ENCODE measurements at regions not wholly inside any gene's neighbourhood (a gene's known extent, or its start where the extent isn't known, plus 50 kb on each side); places are given as distances from the start of the nearest gene placed in this dataset.

- POLR2A ChIA-PET = no interaction called here
- DNase-seq = no peak
- WGBS (ENCODE audit: insufficient coverage) = no CpG with 5 or more reads among the region's 1 CpG
- no peaks in the 10 kb centered on the region for H3K36me3 Mint-ChIP-seq
- no peak overlapping the region for H3K27ac ChIP-seq (ENCODE audit: low read length)
- H3K4me3 Mint-ChIP-seq = no peak overlapping the region
- H3K4me1 Mint-ChIP-seq = no peaks in the 10 kb centered on the region
- CTCF ChIA-PET = no interaction called here
- no peaks in the 10 kb centered on the region for H3K27me3 ChIP-seq (replicated peaks in 1 of 2; ENCODE audit: control insufficient read depth in 2 of 2, extremely low read depth in 1 of 2, insufficient read depth in 2 of 2, low read length in 1 of 2)
- H3K27me3 Mint-ChIP-seq = no peaks in the 10 kb centered on the region
- H3K27ac Mint-ChIP-seq = no peak overlapping the region
- no peak overlapping the region for H3K4me3 ChIP-seq (ENCODE audit: control insufficient read depth in 1 of 2, extremely low read depth in 1 of 2, low read length in 1 of 2)
- ATAC-seq (replicated peaks in 1 of 4) = no peak
- H3K9me3 ChIP-seq = no peaks in the 10 kb centered on the region
- no peaks in the 10 kb centered on the region for H3K36me3 ChIP-seq (ENCODE audit: control insufficient read depth in 2 of 2, extremely low read depth in 1 of 2, insufficient read depth in 1 of 2, low read length in 1 of 2)
- H3K9me3 Mint-ChIP-seq = peaks cover 12 to 31% (median 15%) of the 10 kb centered on the region in 3 donors
- no peaks in the 10 kb centered on the region for H3K4me1 ChIP-seq (ENCODE audit: control insufficient read depth in 1 of 2, extremely low read depth in 1 of 2, insufficient read depth in 2 of 2, low read length in 2 of 2)
Measured at GRCh38 chr10:36202881-36203280, 560.8 kb upstream of the FZD8 start.

- H3K27ac Mint-ChIP-seq = no peak overlapping the region
- no peak overlapping the region for H3K4me3 Mint-ChIP-seq
- ATAC-seq (replicated peaks in 1 of 4) = no peak
- no CpG with 5 or more reads among the region's 5 CpGs for WGBS (ENCODE audit: insufficient coverage)
- H3K9me3 Mint-ChIP-seq = peaks cover 8 to 30% (median 13%) of the 10 kb centered on the region in 3 donors
- H3K27me3 Mint-ChIP-seq = no peaks in the 10 kb centered on the region
- no peaks in the 10 kb centered on the region for H3K4me1 ChIP-seq (ENCODE audit: control insufficient read depth in 1 of 2, extremely low read depth in 1 of 2, insufficient read depth in 2 of 2, low read length in 2 of 2)
- no peaks in the 10 kb centered on the region for H3K9me3 ChIP-seq
- no peak overlapping the region for H3K27ac ChIP-seq (ENCODE audit: low read length)
- H3K27me3 ChIP-seq (replicated peaks in 1 of 2; ENCODE audit: control insufficient read depth in 2 of 2, extremely low read depth in 1 of 2, insufficient read depth in 2 of 2, low read length in 1 of 2) = no peaks in the 10 kb centered on the region
- ChIA-PET POLR2A (no interaction called here), CTCF (no interaction called here)
- H3K4me1 Mint-ChIP-seq = no peaks in the 10 kb centered on the region
- DNase-seq = no peak
- no peaks in the 10 kb centered on the region for H3K36me3 Mint-ChIP-seq
- no peak overlapping the region for H3K4me3 ChIP-seq (ENCODE audit: control insufficient read depth in 1 of 2, extremely low read depth in 1 of 2, low read length in 1 of 2)
- H3K36me3 ChIP-seq (ENCODE audit: control insufficient read depth in 2 of 2, extremely low read depth in 1 of 2, insufficient read depth in 1 of 2, low read length in 1 of 2) = no peaks in the 10 kb centered on the region
Measured at GRCh38 chr10:36200577-36200976, 558.5 kb upstream of the FZD8 start.

- H3K27me3 ChIP-seq (replicated peaks in 1 of 2; ENCODE audit: control insufficient read depth in 2 of 2, extremely low read depth in 1 of 2, insufficient read depth in 2 of 2, low read length in 1 of 2) = no peaks in the 10 kb centered on the region
- Mint-ChIP-seq H3K27ac (no peak overlapping the region), H3K36me3 (no peaks in the 10 kb centered on the region), H3K4me3 (no peak overlapping the region), H3K27me3 (no peaks in the 10 kb centered on the region), H3K9me3 (peaks cover 8 to 37% (median 12%) of the 10 kb centered on the region in 3 donors), H3K4me1 (no peaks in the 10 kb centered on the region)
- H3K4me3 ChIP-seq (ENCODE audit: control insufficient read depth in 1 of 2, extremely low read depth in 1 of 2, low read length in 1 of 2) = no peak overlapping the region
- ChIA-PET CTCF (no interaction called here), POLR2A (no interaction called here)
- ATAC-seq (replicated peaks in 1 of 4) (no peak), DNase-seq (no peak)
- no peaks in the 10 kb centered on the region for H3K4me1 ChIP-seq (ENCODE audit: control insufficient read depth in 1 of 2, extremely low read depth in 1 of 2, insufficient read depth in 2 of 2, low read length in 2 of 2)
- no peak overlapping the region for H3K27ac ChIP-seq (ENCODE audit: low read length)
- H3K9me3 ChIP-seq = no peaks in the 10 kb centered on the region
- no peaks in the 10 kb centered on the region for H3K36me3 ChIP-seq (ENCODE audit: control insufficient read depth in 2 of 2, extremely low read depth in 1 of 2, insufficient read depth in 1 of 2, low read length in 1 of 2)
Measured at GRCh38 chr10:36198322-36198721, 556.2 kb upstream of the FZD8 start.

GRCh38 chr10:36195364-36195763 is 553.3 kb upstream of the FZD8 start:
- no peak overlapping the region for H3K4me3 Mint-ChIP-seq
- POLR2A ChIA-PET = no interaction called here
- no peaks in the 10 kb centered on the region for H3K4me1 ChIP-seq (ENCODE audit: control insufficient read depth in 1 of 2, extremely low read depth in 1 of 2, insufficient read depth in 2 of 2, low read length in 2 of 2)
- no peaks in the 10 kb centered on the region for H3K27me3 Mint-ChIP-seq
- H3K4me1 Mint-ChIP-seq = no peaks in the 10 kb centered on the region
- DNase-seq (no peak), ATAC-seq (replicated peaks in 1 of 4) (no peak)
- no peak overlapping the region for H3K27ac ChIP-seq (ENCODE audit: low read length)
- H3K4me3 ChIP-seq (ENCODE audit: control insufficient read depth in 1 of 2, extremely low read depth in 1 of 2, low read length in 1 of 2) = no peak overlapping the region
- no peak overlapping the region for H3K27ac Mint-ChIP-seq
- peaks cover 16 to 45% (median 24%) of the 10 kb centered on the region in 3 donors for H3K9me3 Mint-ChIP-seq
- H3K36me3 Mint-ChIP-seq = no peaks in the 10 kb centered on the region
- H3K9me3 ChIP-seq = no peaks in the 10 kb centered on the region
- no CpG with 5 or more reads among the region's 3 CpGs for WGBS (ENCODE audit: insufficient coverage)
- no peaks in the 10 kb centered on the region for H3K27me3 ChIP-seq (replicated peaks in 1 of 2; ENCODE audit: control insufficient read depth in 2 of 2, extremely low read depth in 1 of 2, insufficient read depth in 2 of 2, low read length in 1 of 2)
- CTCF ChIA-PET = no interaction called here
- no peaks in the 10 kb centered on the region for H3K36me3 ChIP-seq (ENCODE audit: control insufficient read depth in 2 of 2, extremely low read depth in 1 of 2, insufficient read depth in 1 of 2, low read length in 1 of 2)

GRCh38 chr10:36194276-36194675 is 552.2 kb upstream of the FZD8 start:
- no peak for ATAC-seq (replicated peaks in 1 of 4)
- WGBS (ENCODE audit: insufficient coverage) = 69% methylated on average over 3 of the region's 4 CpGs

GRCh38 chr10:36191009-36191408 is 548.9 kb upstream of the FZD8 start:
- ATAC-seq (replicated peaks in 1 of 4) (no peak), DNase-seq (no peak)
- Mint-ChIP-seq H3K4me3 (no peak overlapping the region), H3K4me1 (no peaks in the 10 kb centered on the region), H3K9me3 (peaks cover 14 to 47% (median 22%) of the 10 kb centered on the region in 3 donors), H3K36me3 (no peaks in the 10 kb centered on the region), H3K27me3 (no peaks in the 10 kb centered on the region), H3K27ac (no peak overlapping the region)
- Histone ChIP-seq H3K36me3 (ENCODE audit: control insufficient read depth in 2 of 2, extremely low read depth in 1 of 2, insufficient read depth in 1 of 2, low read length in 1 of 2) (no peaks in the 10 kb centered on the region), H3K9me3 (no peaks in the 10 kb centered on the region), H3K27ac (ENCODE audit: low read length) (no peak overlapping the region), H3K27me3 (replicated peaks in 1 of 2; ENCODE audit: control insufficient read depth in 2 of 2, extremely low read depth in 1 of 2, insufficient read depth in 2 of 2, low read length in 1 of 2) (no peaks in the 10 kb centered on the region), H3K4me3 (ENCODE audit: control insufficient read depth in 1 of 2, extremely low read depth in 1 of 2, low read length in 1 of 2) (no peak overlapping the region), H3K4me1 (ENCODE audit: control insufficient read depth in 1 of 2, extremely low read depth in 1 of 2, insufficient read depth in 2 of 2, low read length in 2 of 2) (no peaks in the 10 kb centered on the region)
- ChIA-PET POLR2A (no interaction called here), CTCF (no interaction called here)
- WGBS (ENCODE audit: insufficient coverage) = 82% methylated on average over 1 of the region's 1 CpG

More at GRCh38 chr10:36194276-36194675, 552.2 kb upstream of the FZD8 start:
- H3K36me3 Mint-ChIP-seq = no peaks in the 10 kb centered on the region
- H3K27me3 ChIP-seq (replicated peaks in 1 of 2; ENCODE audit: control insufficient read depth in 2 of 2, extremely low read depth in 1 of 2, insufficient read depth in 2 of 2, low read length in 1 of 2) = no peaks in the 10 kb centered on the region
- no peaks in the 10 kb centered on the region for H3K36me3 ChIP-seq (ENCODE audit: control insufficient read depth in 2 of 2, extremely low read depth in 1 of 2, insufficient read depth in 1 of 2, low read length in 1 of 2)
- no peak overlapping the region for H3K27ac ChIP-seq (ENCODE audit: low read length)
- no peak for DNase-seq
- H3K4me1 Mint-ChIP-seq = no peaks in the 10 kb centered on the region
- no peak overlapping the region for H3K4me3 Mint-ChIP-seq
- H3K9me3 ChIP-seq = no peaks in the 10 kb centered on the region
- no peaks in the 10 kb centered on the region for H3K4me1 ChIP-seq (ENCODE audit: control insufficient read depth in 1 of 2, extremely low read depth in 1 of 2, insufficient read depth in 2 of 2, low read length in 2 of 2)
- H3K9me3 Mint-ChIP-seq = peaks cover 17 to 49% (median 29%) of the 10 kb centered on the region in 3 donors
- CTCF ChIA-PET = no interaction called here
- H3K4me3 ChIP-seq (ENCODE audit: control insufficient read depth in 1 of 2, extremely low read depth in 1 of 2, low read length in 1 of 2) = no peak overlapping the region
- no peaks in the 10 kb centered on the region for H3K27me3 Mint-ChIP-seq
- POLR2A ChIA-PET = no interaction called here
- no peak overlapping the region for H3K27ac Mint-ChIP-seq

GRCh38 chr10:36188461-36188860 is 546.4 kb upstream of the FZD8 start:
- H3K4me3 Mint-ChIP-seq = no peak overlapping the region
- no peaks in the 10 kb centered on the region for H3K36me3 Mint-ChIP-seq
- H3K27me3 Mint-ChIP-seq = no peaks in the 10 kb centered on the region
- peaks cover 18 to 39% (median 22%) of the 10 kb centered on the region in 3 donors for H3K9me3 Mint-ChIP-seq
- DNase-seq (no peak), ATAC-seq (replicated peaks in 1 of 4) (no peak)
- no peaks in the 10 kb centered on the region for H3K9me3 ChIP-seq
- no peak overlapping the region for H3K27ac Mint-ChIP-seq
- H3K36me3 ChIP-seq (ENCODE audit: control insufficient read depth in 2 of 2, extremely low read depth in 1 of 2, insufficient read depth in 1 of 2, low read length in 1 of 2) = no peaks in the 10 kb centered on the region
- H3K4me1 Mint-ChIP-seq = no peaks in the 10 kb centered on the region
- POLR2A ChIA-PET = no interaction called here
- H3K4me1 ChIP-seq (ENCODE audit: control insufficient read depth in 1 of 2, extremely low read depth in 1 of 2, insufficient read depth in 2 of 2, low read length in 2 of 2) = no peaks in the 10 kb centered on the region
- H3K4me3 ChIP-seq (ENCODE audit: control insufficient read depth in 1 of 2, extremely low read depth in 1 of 2, low read length in 1 of 2) = no peak overlapping the region
- WGBS (ENCODE audit: insufficient coverage) = 100% methylated on average over 1 of the region's 4 CpGs
- H3K27ac ChIP-seq (ENCODE audit: low read length) = no peak overlapping the region
- CTCF ChIA-PET = no interaction called here
- no peaks in the 10 kb centered on the region for H3K27me3 ChIP-seq (replicated peaks in 1 of 2; ENCODE audit: control insufficient read depth in 2 of 2, extremely low read depth in 1 of 2, insufficient read depth in 2 of 2, low read length in 1 of 2)
